ENCODE measurements at regions not wholly inside any gene's neighbourhood (a gene's known extent, or its start where the extent isn't known, plus 50 kb on each side); places are given as distances from the start of the nearest gene placed in this dataset.

DNA sequence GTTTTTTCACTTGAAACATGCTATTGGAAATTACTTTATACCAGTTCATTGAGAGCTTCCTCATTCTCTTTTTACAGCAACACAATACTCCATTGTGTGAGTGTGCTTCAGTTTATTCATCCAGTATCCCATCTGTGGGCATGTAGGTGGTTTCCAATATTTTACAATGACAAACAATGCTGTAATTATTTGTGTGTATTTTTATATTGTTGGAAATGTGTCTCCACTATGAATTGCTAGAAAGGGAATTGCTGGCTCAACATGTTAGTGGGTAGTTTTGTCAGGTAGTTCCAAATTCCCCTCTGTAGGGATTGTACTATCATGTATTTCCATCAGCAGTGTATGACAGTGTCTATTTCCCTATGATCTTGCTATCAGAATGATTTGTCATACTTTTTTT lies 65.8 kb upstream of the MAGI1 start:
- Histone ChIP-seq H3K27me3 (ENCODE audit: insufficient read depth, low read length, poor library complexity) (no peaks in the 10 kb centered on the region), H3K79me2 (ENCODE audit: control insufficient read depth, insufficient read depth, low read length) (no peaks in the 10 kb centered on the region), H3K36me3 (ENCODE audit: control insufficient read depth, insufficient read depth, low read length) (no peaks in the 10 kb centered on the region), H4K8ac (ENCODE audit: low read depth, low read length) (no peak overlapping the region), H2AK5ac (ENCODE audit: low read length) (no peak overlapping the region), H3K9ac (ENCODE audit: low read length) (no peak overlapping the region), H3K79me1 (ENCODE audit: low read length) (no peaks in the 10 kb centered on the region), H3K18ac (ENCODE audit: low read length) (no peak overlapping the region), H3K4me2 (ENCODE audit: low read length) (no peak overlapping the region), H4K5ac (ENCODE audit: low read length) (no peak overlapping the region), H3K4ac (ENCODE audit: low read depth, low read length) (no peak overlapping the region), H2BK5ac (ENCODE audit: low read length) (no peak overlapping the region), H3K4me1 (ENCODE audit: control insufficient read depth, low read depth, low read length) (no peaks in the 10 kb centered on the region), H2BK120ac (ENCODE audit: low read depth, low read length) (no peak overlapping the region), H3K56ac (ENCODE audit: low read length) (no peak overlapping the region), H3K23ac (ENCODE audit: low read length) (no peak overlapping the region), H3K4me3 (ENCODE audit: low read length) (no peak overlapping the region), H3K27ac (ENCODE audit: low read depth, low read length) (no peak overlapping the region), H2BK15ac (replicated peaks; ENCODE audit: low read depth) (no peak overlapping the region)
- DNase-seq = no peak

DNA sequence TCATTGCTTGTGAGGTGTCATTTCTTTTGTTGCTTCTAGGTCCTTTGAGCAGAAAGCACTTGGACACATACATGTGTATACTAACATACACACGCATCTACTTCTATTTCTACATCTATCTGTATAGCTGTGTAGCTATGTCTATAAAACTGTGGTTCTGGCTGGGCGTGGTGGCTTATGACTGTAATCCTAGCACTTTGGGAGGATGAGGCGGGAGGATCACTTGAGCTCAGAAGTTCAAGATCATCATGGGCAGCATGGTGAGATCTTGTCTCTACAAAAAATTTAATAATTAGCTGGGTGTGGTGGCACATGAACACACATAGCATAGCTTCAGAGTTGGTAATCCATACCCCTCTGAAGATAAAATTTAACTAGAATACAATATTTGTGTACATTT lies 65.0 kb upstream of the MAGI1 start:
- H3K9ac ChIP-seq (ENCODE audit: low read length) = no peak overlapping the region
- no peak overlapping the region for H3K4ac ChIP-seq (ENCODE audit: low read depth, low read length)
- no peak overlapping the region for H4K5ac ChIP-seq (ENCODE audit: low read length)
- no peaks in the 10 kb centered on the region for H3K4me1 ChIP-seq (ENCODE audit: control insufficient read depth, low read depth, low read length)
- no peak overlapping the region for H2BK5ac ChIP-seq (ENCODE audit: low read length)
- no peak overlapping the region for H2AK5ac ChIP-seq (ENCODE audit: low read length)
- H3K56ac ChIP-seq (ENCODE audit: low read length) = no peak overlapping the region
- no peak overlapping the region for H2BK15ac ChIP-seq (replicated peaks; ENCODE audit: low read depth)
- no peak overlapping the region for H3K18ac ChIP-seq (ENCODE audit: low read length)
- H3K79me2 ChIP-seq (ENCODE audit: control insufficient read depth, insufficient read depth, low read length) = no peaks in the 10 kb centered on the region
- no peak for DNase-seq
- H3K27me3 ChIP-seq (ENCODE audit: insufficient read depth, low read length, poor library complexity) = no peaks in the 10 kb centered on the region
- H3K27ac ChIP-seq (ENCODE audit: low read depth, low read length) = no peak overlapping the region
- H3K4me2 ChIP-seq (ENCODE audit: low read length) = no peak overlapping the region
- no peaks in the 10 kb centered on the region for H3K36me3 ChIP-seq (ENCODE audit: control insufficient read depth, insufficient read depth, low read length)
- H3K4me3 ChIP-seq (ENCODE audit: low read length) = no peak overlapping the region
- no peak overlapping the region for H2BK120ac ChIP-seq (ENCODE audit: low read depth, low read length)
- WGBS (ENCODE audit: extremely low coverage, insufficient coverage, low lambda C conversion rate) = no CpG with 5 or more reads among the region's 3 CpGs
- H3K23ac ChIP-seq (ENCODE audit: low read length) = no peak overlapping the region
- no peaks in the 10 kb centered on the region for H3K79me1 ChIP-seq (ENCODE audit: low read length)
- H4K8ac ChIP-seq (ENCODE audit: low read depth, low read length) = no peak overlapping the region

DNA sequence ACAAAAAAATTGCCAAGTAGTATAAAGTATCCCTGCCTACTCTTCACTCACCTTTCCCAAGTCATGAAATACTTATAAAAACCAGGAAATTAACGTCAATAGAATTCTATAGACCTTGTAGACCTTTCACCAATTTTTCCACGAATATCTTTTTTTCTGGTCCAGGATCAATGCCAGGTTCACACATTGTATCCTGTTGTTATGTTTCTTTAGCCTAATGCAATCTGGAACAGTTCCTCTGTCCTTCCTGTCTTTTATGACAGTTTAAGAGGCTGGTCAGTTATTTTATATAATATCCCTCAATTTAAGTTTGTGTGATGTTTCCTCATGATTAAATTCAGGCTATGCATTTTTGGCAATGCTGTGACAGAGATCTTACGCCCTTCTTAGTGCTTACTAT lies 63.2 kb upstream of the MAGI1 start:
- H3K79me1 ChIP-seq (ENCODE audit: low read length) = no peaks in the 10 kb centered on the region
- no peaks in the 10 kb centered on the region for H3K79me2 ChIP-seq (ENCODE audit: control insufficient read depth, insufficient read depth, low read length)
- no peak overlapping the region for H4K5ac ChIP-seq (ENCODE audit: low read length)
- no peak overlapping the region for H2BK15ac ChIP-seq (replicated peaks; ENCODE audit: low read depth)
- no peak overlapping the region for H4K8ac ChIP-seq (ENCODE audit: low read depth, low read length)
- no peaks in the 10 kb centered on the region for H3K4me1 ChIP-seq (ENCODE audit: control insufficient read depth, low read depth, low read length)
- no peak overlapping the region for H3K27ac ChIP-seq (ENCODE audit: low read depth, low read length)
- H3K23ac ChIP-seq (ENCODE audit: low read length) = no peak overlapping the region
- no peak overlapping the region for H2AK5ac ChIP-seq (ENCODE audit: low read length)
- no peak overlapping the region for H3K9ac ChIP-seq (ENCODE audit: low read length)
- H3K4ac ChIP-seq (ENCODE audit: low read depth, low read length) = no peak overlapping the region
- no peak overlapping the region for H3K4me3 ChIP-seq (ENCODE audit: low read length)
- H3K18ac ChIP-seq (ENCODE audit: low read length) = no peak overlapping the region
- no CpG with 5 or more reads among the region's 3 CpGs for WGBS (ENCODE audit: extremely low coverage, insufficient coverage, low lambda C conversion rate)
- H3K36me3 ChIP-seq (ENCODE audit: control insufficient read depth, insufficient read depth, low read length) = no peaks in the 10 kb centered on the region
- no peak overlapping the region for H2BK120ac ChIP-seq (ENCODE audit: low read depth, low read length)
- no peak overlapping the region for H3K56ac ChIP-seq (ENCODE audit: low read length)
- DNase-seq = no peak
- H3K27me3 ChIP-seq (ENCODE audit: insufficient read depth, low read length, poor library complexity) = no peaks in the 10 kb centered on the region
- H2BK5ac ChIP-seq (ENCODE audit: low read length) = no peak overlapping the region
- no peak overlapping the region for H3K4me2 ChIP-seq (ENCODE audit: low read length)

DNA sequence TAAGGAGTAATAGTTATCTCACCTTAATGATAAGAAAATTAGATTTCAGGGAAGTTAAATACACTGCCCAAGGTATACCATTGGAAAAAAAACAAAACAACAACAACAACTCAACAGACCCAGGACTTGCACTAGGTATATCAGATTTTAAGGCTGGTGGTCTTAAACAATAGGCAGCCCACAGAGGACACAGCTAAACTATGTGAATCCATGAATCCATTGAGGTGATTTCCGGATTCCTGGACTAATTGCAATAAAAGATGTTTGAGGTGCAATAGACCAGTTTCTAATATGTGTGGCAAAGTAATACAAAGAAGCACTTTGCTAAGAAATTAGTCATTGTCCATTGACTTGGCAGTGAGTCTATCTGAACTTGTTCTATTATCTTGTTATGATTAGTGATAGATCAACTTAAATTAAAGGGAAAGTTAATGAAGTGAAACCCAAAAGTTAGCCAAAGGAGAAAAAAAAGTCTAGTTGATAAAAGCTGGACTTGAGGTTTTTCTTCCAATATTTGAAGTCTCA lies 60.9 kb upstream of the MAGI1 start:
- no peak overlapping the region for H2AK5ac ChIP-seq (ENCODE audit: low read length)
- H3K36me3 ChIP-seq (ENCODE audit: control insufficient read depth, insufficient read depth, low read length) = no peaks in the 10 kb centered on the region
- WGBS (ENCODE audit: extremely low coverage, insufficient coverage, low lambda C conversion rate) = no CpG with 5 or more reads among the region's 1 CpG
- H3K18ac ChIP-seq (ENCODE audit: low read length) = no peak overlapping the region
- H3K4ac ChIP-seq (ENCODE audit: low read depth, low read length) = no peak overlapping the region
- no peak overlapping the region for H3K4me2 ChIP-seq (ENCODE audit: low read length)
- no peaks in the 10 kb centered on the region for H3K79me1 ChIP-seq (ENCODE audit: low read length)
- H3K79me2 ChIP-seq (ENCODE audit: control insufficient read depth, insufficient read depth, low read length) = no peaks in the 10 kb centered on the region
- no peaks in the 10 kb centered on the region for H3K27me3 ChIP-seq (ENCODE audit: insufficient read depth, low read length, poor library complexity)
- H3K56ac ChIP-seq (ENCODE audit: low read length) = no peak overlapping the region
- H3K4me3 ChIP-seq (ENCODE audit: low read length) = no peak overlapping the region
- no peak overlapping the region for H4K8ac ChIP-seq (ENCODE audit: low read depth, low read length)
- H3K23ac ChIP-seq (ENCODE audit: low read length) = no peak overlapping the region
- no peak overlapping the region for H3K27ac ChIP-seq (ENCODE audit: low read depth, low read length)
- no peak overlapping the region for H3K9ac ChIP-seq (ENCODE audit: low read length)
- H4K5ac ChIP-seq (ENCODE audit: low read length) = no peak overlapping the region
- no peaks in the 10 kb centered on the region for H3K4me1 ChIP-seq (ENCODE audit: control insufficient read depth, low read depth, low read length)
- H2BK120ac ChIP-seq (ENCODE audit: low read depth, low read length) = no peak overlapping the region
- H2BK5ac ChIP-seq (ENCODE audit: low read length) = no peak overlapping the region
- no peak for DNase-seq
- H2BK15ac ChIP-seq (replicated peaks; ENCODE audit: low read depth) = no peak overlapping the region

DNA sequence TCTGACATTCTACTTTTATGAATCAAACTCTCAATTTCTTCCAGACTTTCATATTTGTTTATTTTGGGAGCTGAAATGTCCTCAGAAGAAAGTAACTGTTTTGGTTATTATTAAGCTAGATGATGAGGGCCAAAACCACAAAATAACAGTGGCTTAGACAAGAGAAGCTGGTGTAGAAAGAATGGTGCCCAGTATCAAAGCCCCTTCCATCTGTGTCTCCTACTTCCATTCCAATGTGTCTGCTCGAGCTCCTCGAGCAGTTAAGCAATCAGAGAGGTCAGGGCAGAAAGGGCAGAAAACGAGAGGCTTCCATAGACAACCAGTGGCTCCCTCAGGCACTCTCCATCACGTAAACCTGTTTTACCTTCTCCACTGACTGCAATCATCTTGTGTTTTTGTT lies 59.7 kb upstream of the MAGI1 start:
- Histone ChIP-seq H2BK120ac (ENCODE audit: low read depth, low read length) (no peak overlapping the region), H3K23ac (ENCODE audit: low read length) (no peak overlapping the region), H2BK15ac (replicated peaks; ENCODE audit: low read depth) (no peak overlapping the region), H3K79me1 (ENCODE audit: low read length) (no peaks in the 10 kb centered on the region), H4K8ac (ENCODE audit: low read depth, low read length) (no peak overlapping the region), H3K36me3 (ENCODE audit: control insufficient read depth, insufficient read depth, low read length) (no peaks in the 10 kb centered on the region), H3K18ac (ENCODE audit: low read length) (no peak overlapping the region), H3K4me3 (ENCODE audit: low read length) (no peak overlapping the region), H2AK5ac (ENCODE audit: low read length) (no peak overlapping the region), H2BK5ac (ENCODE audit: low read length) (no peak overlapping the region), H3K4ac (ENCODE audit: low read depth, low read length) (no peak overlapping the region), H3K9ac (ENCODE audit: low read length) (no peak overlapping the region), H3K56ac (ENCODE audit: low read length) (no peak overlapping the region), H3K4me2 (ENCODE audit: low read length) (no peak overlapping the region), H3K4me1 (ENCODE audit: control insufficient read depth, low read depth, low read length) (no peaks in the 10 kb centered on the region), H4K5ac (ENCODE audit: low read length) (no peak overlapping the region), H3K27me3 (ENCODE audit: insufficient read depth, low read length, poor library complexity) (no peaks in the 10 kb centered on the region), H3K79me2 (ENCODE audit: control insufficient read depth, insufficient read depth, low read length) (no peaks in the 10 kb centered on the region), H3K27ac (ENCODE audit: low read depth, low read length) (no peak overlapping the region)
- WGBS (ENCODE audit: extremely low coverage, insufficient coverage, low lambda C conversion rate) = no CpG with 5 or more reads among the region's 4 CpGs
- no peak for DNase-seq

DNA sequence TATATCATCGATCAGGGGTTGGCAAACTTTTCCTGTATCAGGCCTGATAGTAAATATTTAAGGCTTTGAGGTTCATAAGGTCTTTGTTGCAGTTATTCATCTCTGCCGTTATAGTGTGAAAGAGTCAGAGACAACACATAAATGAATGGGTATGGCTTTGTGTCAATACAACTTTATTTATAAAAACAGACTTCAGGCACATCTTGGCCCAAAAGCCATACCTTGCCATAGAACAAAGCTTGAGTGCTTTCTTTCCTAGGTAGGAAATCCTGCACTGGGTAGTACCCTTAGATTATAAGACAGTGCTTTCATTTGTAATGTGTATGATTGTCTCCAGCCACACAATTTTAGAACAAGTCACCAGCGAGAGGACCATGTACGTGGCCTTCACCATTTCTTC lies 58.9 kb upstream of the MAGI1 start:
- H3K56ac ChIP-seq (ENCODE audit: low read length) = no peak overlapping the region
- H3K79me2 ChIP-seq (ENCODE audit: control insufficient read depth, insufficient read depth, low read length) = no peaks in the 10 kb centered on the region
- H2BK5ac ChIP-seq (ENCODE audit: low read length) = no peak overlapping the region
- no peak overlapping the region for H2AK5ac ChIP-seq (ENCODE audit: low read length)
- H2BK15ac ChIP-seq (replicated peaks; ENCODE audit: low read depth) = no peak overlapping the region
- no peak overlapping the region for H4K5ac ChIP-seq (ENCODE audit: low read length)
- H3K4me2 ChIP-seq (ENCODE audit: low read length) = no peak overlapping the region
- no peak overlapping the region for H3K23ac ChIP-seq (ENCODE audit: low read length)
- H3K18ac ChIP-seq (ENCODE audit: low read length) = no peak overlapping the region
- no peaks in the 10 kb centered on the region for H3K79me1 ChIP-seq (ENCODE audit: low read length)
- no peak overlapping the region for H2BK120ac ChIP-seq (ENCODE audit: low read depth, low read length)
- no peak overlapping the region for H3K9ac ChIP-seq (ENCODE audit: low read length)
- DNase-seq = no peak
- WGBS (ENCODE audit: extremely low coverage, insufficient coverage, low lambda C conversion rate) = no CpG with 5 or more reads among the region's 4 CpGs
- H3K36me3 ChIP-seq (ENCODE audit: control insufficient read depth, insufficient read depth, low read length) = no peaks in the 10 kb centered on the region
- no peak overlapping the region for H3K4me3 ChIP-seq (ENCODE audit: low read length)
- H3K27ac ChIP-seq (ENCODE audit: low read depth, low read length) = no peak overlapping the region
- no peaks in the 10 kb centered on the region for H3K27me3 ChIP-seq (ENCODE audit: insufficient read depth, low read length, poor library complexity)
- H3K4me1 ChIP-seq (ENCODE audit: control insufficient read depth, low read depth, low read length) = no peaks in the 10 kb centered on the region
- no peak overlapping the region for H4K8ac ChIP-seq (ENCODE audit: low read depth, low read length)
- no peak overlapping the region for H3K4ac ChIP-seq (ENCODE audit: low read depth, low read length)
